KMS-11 (cell line): ENCODE measurements at regions not wholly inside any gene's neighbourhood (a gene's known extent, or its start where the extent isn't known, plus 50 kb on each side); places are given as distances from the start of the nearest gene placed in this dataset.

Experiments
- H2AFZ ChIP-seq: fragments of 200-600 bp; sonication (generic); 2 replicates; pipeline ENCODE4 v1.6.1; 2016; ENCODE audit warnings: antibody characterized with exemption, mixed run types, low read depth
- H3K27ac ChIP-seq: fragments of 200-600 bp; sonication (generic); 2 replicates; pipeline ENCODE4 v1.6.1; 2016; ENCODE audit warnings: mild to moderate bottlenecking, mixed run types
- H3K27me3 ChIP-seq: fragments of 200-600 bp; sonication (generic); 2 replicates; pipeline ENCODE4 v1.6.1; 2017; ENCODE audit warnings: mild to moderate bottlenecking, low read depth, mixed run types, moderate library complexity; ENCODE audit not compliant: insufficient read depth
- H3K36me3 ChIP-seq: fragments of 200-600 bp; sonication (generic); 2 replicates; pipeline ENCODE4 v1.6.1; 2017; ENCODE audit warnings: mild to moderate bottlenecking, mixed run types; ENCODE audit not compliant: insufficient read depth
- H3K4me1 ChIP-seq: fragments of 200-600 bp; sonication (generic); 2 replicates; pipeline ENCODE4 v1.6.1; 2016; ENCODE audit warnings: mild to moderate bottlenecking, low read depth, mixed run types; ENCODE audit not compliant: poor library complexity, severe bottlenecking
- H3K4me2 ChIP-seq: fragments of 200-600 bp; sonication (generic); 2 replicates; pipeline ENCODE4 v1.7.0; 2016; ENCODE audit warnings: mild to moderate bottlenecking, mixed run types
- H3K4me3 ChIP-seq: fragments of 200-600 bp; sonication (generic); IDR thresholded peaks from 2 replicates; pipeline ENCODE4 v1.6.1; 2017; ENCODE audit warnings: low read depth, low read length, mixed read lengths; ENCODE audit not compliant: insufficient read depth
- H3K79me2 ChIP-seq: fragments of 200-600 bp; sonication (generic); 2 replicates; pipeline ENCODE4 v1.6.1; 2016; ENCODE audit warnings: low read depth, mixed run types; ENCODE audit not compliant: insufficient read depth
- H3K9ac ChIP-seq: fragments of 200-600 bp; sonication (generic); 2 replicates; pipeline ENCODE4 v1.6.1; 2016; ENCODE audit warnings: mild to moderate bottlenecking, mixed run types
- H4K20me1 ChIP-seq: fragments of 200-600 bp; sonication (generic); 2 replicates; pipeline ENCODE4 v1.6.1; 2016; ENCODE audit warnings: mild to moderate bottlenecking, mixed run types; ENCODE audit not compliant: insufficient read depth
- TF ChIP-seq, protein P1 (sequence below): fragments of 200-600 bp; sonication (generic); conservative IDR thresholded peaks from 2 replicates; pipeline ENCODE4 v1.6.1; 2017; ENCODE audit warnings: low read depth, mild to moderate bottlenecking, antibody characterized with exemption, low read length, moderate library complexity, mixed read lengths

DNA sequence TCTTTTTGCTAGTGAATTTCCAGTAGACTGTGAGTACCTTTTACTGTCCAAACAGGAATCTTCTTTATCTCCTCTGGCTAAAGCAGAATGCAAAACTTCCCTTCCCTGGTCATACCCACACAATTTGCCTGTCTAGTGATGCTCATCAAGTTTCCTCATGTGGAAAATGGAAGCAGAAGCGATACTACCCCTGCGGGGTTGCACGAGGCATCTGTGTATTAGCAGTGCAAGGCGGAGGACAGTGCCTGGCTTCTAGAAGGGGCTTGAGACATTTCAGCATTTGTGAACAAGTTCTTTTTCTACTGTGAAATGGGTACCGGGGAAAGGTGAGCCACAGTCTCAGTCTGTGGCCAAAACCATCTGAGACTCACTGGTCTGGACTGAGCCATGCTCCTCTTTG, 340.9 kb downstream of the AACS start:
- no peak overlapping the region for H3K4me2 ChIP-seq
- TF ChIP-seq, protein P1, sequence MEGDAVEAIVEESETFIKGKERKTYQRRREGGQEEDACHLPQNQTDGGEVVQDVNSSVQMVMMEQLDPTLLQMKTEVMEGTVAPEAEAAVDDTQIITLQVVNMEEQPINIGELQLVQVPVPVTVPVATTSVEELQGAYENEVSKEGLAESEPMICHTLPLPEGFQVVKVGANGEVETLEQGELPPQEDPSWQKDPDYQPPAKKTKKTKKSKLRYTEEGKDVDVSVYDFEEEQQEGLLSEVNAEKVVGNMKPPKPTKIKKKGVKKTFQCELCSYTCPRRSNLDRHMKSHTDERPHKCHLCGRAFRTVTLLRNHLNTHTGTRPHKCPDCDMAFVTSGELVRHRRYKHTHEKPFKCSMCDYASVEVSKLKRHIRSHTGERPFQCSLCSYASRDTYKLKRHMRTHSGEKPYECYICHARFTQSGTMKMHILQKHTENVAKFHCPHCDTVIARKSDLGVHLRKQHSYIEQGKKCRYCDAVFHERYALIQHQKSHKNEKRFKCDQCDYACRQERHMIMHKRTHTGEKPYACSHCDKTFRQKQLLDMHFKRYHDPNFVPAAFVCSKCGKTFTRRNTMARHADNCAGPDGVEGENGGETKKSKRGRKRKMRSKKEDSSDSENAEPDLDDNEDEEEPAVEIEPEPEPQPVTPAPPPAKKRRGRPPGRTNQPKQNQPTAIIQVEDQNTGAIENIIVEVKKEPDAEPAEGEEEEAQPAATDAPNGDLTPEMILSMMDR, result no peak
- H3K4me3 ChIP-seq, result no peak overlapping the region
- no peaks in the 10 kb centered on the region for H3K36me3 ChIP-seq
- H3K27ac ChIP-seq, result no peak overlapping the region
- H3K27me3 ChIP-seq, result no peaks in the 10 kb centered on the region
- no peaks in the 10 kb centered on the region for H3K4me1 ChIP-seq
- H2AFZ ChIP-seq, result no peak overlapping the region
- no peak overlapping the region for H3K9ac ChIP-seq
- no peaks in the 10 kb centered on the region for H4K20me1 ChIP-seq
- H3K79me2 ChIP-seq, result no peaks in the 10 kb centered on the region

DNA sequence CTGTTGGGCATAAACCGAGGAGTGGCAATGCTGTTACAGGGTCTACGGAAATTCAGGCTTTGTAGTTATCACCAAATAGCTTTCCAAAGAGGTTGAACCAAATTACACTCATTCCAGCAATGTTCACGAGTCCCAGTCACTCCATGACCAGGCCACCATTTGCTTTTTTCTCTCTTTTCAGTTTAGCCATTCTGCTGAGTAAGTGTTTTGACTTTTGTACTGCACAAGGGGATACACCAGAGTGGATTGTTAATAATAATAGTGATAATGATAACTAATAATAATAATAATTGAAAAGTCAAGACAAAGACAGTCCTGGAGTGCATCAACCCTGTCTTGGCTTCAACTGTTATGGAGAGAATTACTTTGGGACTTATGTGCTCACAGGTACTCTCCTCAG, 343.5 kb downstream of the AACS start:
- Histone ChIP-seq H3K4me3 (no peak overlapping the region), H2AFZ (no peak overlapping the region), H3K27me3 (no peaks in the 10 kb centered on the region), H3K27ac (no peak overlapping the region), H3K4me2 (no peak overlapping the region), H3K79me2 (no peaks in the 10 kb centered on the region), H4K20me1 (no peaks in the 10 kb centered on the region), H3K4me1 (no peaks in the 10 kb centered on the region), H3K9ac (no peak overlapping the region), H3K36me3 (no peaks in the 10 kb centered on the region)
- TF ChIP-seq, protein P1, result no peak

DNA sequence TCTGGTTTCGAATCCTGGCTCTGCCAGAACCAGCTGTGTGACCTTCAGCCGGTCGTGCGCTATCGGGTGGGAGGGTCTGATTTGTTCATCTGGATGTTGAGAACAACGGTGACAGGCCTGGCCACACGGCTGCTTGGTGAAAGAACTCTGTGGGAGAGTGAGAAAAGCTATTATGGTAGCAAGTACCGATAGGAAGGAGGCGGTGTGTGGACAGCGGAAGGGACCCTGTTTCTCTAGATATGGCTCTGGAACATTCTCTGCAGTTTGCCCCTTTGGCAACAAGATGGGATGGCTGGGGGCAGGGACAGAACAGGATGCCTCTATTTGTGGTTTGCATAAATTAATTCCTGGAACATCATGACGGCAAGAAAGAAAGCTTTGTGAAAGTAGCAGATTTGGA, 347.3 kb downstream of the AACS start:
- H3K4me3 ChIP-seq, result no peak overlapping the region
- H3K27me3 ChIP-seq, result no peaks in the 10 kb centered on the region
- H4K20me1 ChIP-seq, result no peaks in the 10 kb centered on the region
- no peak overlapping the region for H3K4me2 ChIP-seq
- no peaks in the 10 kb centered on the region for H3K36me3 ChIP-seq
- TF ChIP-seq, protein P1, result no peak
- no peak overlapping the region for H3K9ac ChIP-seq
- no peak overlapping the region for H2AFZ ChIP-seq
- H3K4me1 ChIP-seq, result no peaks in the 10 kb centered on the region
- no peak overlapping the region for H3K27ac ChIP-seq
- H3K79me2 ChIP-seq, result no peaks in the 10 kb centered on the region

DNA sequence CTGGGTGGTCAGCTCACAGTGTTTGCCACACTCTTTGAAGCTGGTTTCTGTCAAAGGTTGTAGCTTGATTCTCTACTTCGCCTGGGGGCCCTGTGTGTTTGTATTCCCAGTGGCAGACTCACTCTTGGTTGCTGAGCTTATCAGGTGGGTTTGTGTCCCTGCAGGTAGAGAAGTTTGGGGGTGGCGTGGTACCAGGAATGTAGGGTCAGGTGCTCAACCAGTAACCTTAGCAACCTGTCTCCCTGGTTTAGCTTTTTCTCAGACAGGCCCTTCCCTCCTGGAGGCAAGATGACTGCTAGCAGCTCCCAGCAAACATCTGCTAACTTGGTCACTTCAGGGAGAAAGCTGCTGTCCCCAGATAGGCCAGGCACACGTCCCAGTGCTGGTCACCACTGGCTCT, 352.2 kb downstream of the AACS start:
- Histone ChIP-seq H2AFZ (no peak overlapping the region), H3K79me2 (no peaks in the 10 kb centered on the region), H4K20me1 (no peaks in the 10 kb centered on the region), H3K4me3 (no peak overlapping the region), H3K27me3 (no peaks in the 10 kb centered on the region), H3K36me3 (no peaks in the 10 kb centered on the region), H3K9ac (no peak overlapping the region), H3K27ac (no peak overlapping the region), H3K4me2 (no peak overlapping the region), H3K4me1 (peaks cover 11% of the 10 kb centered on the region)
- TF ChIP-seq, protein P1, result no peak
